ENCODE measurements at regions not wholly inside any gene's neighbourhood (a gene's known extent, or its start where the extent isn't known, plus 50 kb on each side); places are given as distances from the start of the nearest gene placed in this dataset.

GRCh38 chr5:117236941-117237340 lies 662.3 kb upstream of the SEMA6A start:
- TF ChIP-seq CTCF (conservative IDR thresholded peaks at IDR 0.05; ENCODE audit: low read depth in 2 of 2): no peak
- TF ChIP-seq JUNB (IDR thresholded peaks at IDR 0.05; ENCODE audit: unreplicated experiment): no peak
- TF ChIP-seq POLR2AphosphoS5 (IDR thresholded peaks at IDR 0.05; ENCODE audit: low read depth): no peak
- TF ChIP-seq ETS1 (IDR thresholded peaks at IDR 0.05): no peak
- no peak for TF ChIP-seq EZH2 (IDR thresholded peaks at IDR 0.05; ENCODE audit: low read depth, unreplicated experiment)
- TF ChIP-seq EZH2phosphoT487 (IDR thresholded peaks at IDR 0.05; ENCODE audit: unreplicated experiment): no peak
- no peak for TF ChIP-seq REST (IDR thresholded peaks at IDR 0.05; ENCODE audit: unreplicated experiment)
- no peak for TF ChIP-seq CREB1 (CRISPR knock-in tag; IDR thresholded peaks at IDR 0.05; ENCODE audit: low read depth)
- no peak for TF ChIP-seq ZNF331 (CRISPR knock-in tag; IDR thresholded peaks at IDR 0.05; ENCODE audit: low read depth)

All from GM23338 (cell line).